D721Med (cell line): ENCODE measurements at regions not wholly inside any gene's neighbourhood (a gene's known extent, or its start where the extent isn't known, plus 50 kb on each side); places are given as distances from the start of the nearest gene placed in this dataset.

ENCODE experiments used
- DNase-seq: peaks from one replicate; pipeline ENCODE4 v3.0.0; 2011; ENCODE audit warnings: low spot score; ENCODE audit not compliant: insufficient read length
- FAIRE-seq: peaks from 2 replicates; lab custom pipeline; 2011; peaks lifted over from hg19 to GRCh38; lab: Jason Lieb, UNC
- TF ChIP-seq, protein P1 (sequence below): IDR thresholded peaks from 2 replicates; pipeline ENCODE4 v1.5.1; 2012; ENCODE audit warnings: mild to moderate bottlenecking, control low read depth; ENCODE audit not compliant: insufficient read depth; ENCODE audit errors: missing control alignments

DNA sequence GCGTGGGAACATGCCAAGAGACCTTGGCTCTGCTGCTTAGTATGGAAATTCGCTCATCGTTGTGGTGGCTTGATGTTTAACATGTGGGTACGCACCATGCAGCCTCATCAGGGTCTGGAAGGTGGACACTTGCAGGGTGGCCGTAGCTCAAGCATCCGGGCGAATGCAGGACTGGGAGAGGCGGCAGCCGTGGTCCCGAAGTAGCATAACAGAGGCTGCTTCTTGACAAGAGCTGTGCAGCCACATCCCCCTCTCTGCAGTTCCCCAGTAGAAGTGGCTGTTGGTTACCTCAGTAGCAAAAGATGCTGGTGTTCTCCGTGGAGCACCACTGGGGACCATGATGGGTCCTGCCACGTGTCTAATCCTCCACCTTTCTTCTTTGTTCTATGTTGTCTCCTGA, 195.0 kb downstream of the THBS2 start:
- FAIRE-seq: no peak
- TF ChIP-seq, protein P1, sequence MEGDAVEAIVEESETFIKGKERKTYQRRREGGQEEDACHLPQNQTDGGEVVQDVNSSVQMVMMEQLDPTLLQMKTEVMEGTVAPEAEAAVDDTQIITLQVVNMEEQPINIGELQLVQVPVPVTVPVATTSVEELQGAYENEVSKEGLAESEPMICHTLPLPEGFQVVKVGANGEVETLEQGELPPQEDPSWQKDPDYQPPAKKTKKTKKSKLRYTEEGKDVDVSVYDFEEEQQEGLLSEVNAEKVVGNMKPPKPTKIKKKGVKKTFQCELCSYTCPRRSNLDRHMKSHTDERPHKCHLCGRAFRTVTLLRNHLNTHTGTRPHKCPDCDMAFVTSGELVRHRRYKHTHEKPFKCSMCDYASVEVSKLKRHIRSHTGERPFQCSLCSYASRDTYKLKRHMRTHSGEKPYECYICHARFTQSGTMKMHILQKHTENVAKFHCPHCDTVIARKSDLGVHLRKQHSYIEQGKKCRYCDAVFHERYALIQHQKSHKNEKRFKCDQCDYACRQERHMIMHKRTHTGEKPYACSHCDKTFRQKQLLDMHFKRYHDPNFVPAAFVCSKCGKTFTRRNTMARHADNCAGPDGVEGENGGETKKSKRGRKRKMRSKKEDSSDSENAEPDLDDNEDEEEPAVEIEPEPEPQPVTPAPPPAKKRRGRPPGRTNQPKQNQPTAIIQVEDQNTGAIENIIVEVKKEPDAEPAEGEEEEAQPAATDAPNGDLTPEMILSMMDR: no peak
- no peak for DNase-seq

DNA sequence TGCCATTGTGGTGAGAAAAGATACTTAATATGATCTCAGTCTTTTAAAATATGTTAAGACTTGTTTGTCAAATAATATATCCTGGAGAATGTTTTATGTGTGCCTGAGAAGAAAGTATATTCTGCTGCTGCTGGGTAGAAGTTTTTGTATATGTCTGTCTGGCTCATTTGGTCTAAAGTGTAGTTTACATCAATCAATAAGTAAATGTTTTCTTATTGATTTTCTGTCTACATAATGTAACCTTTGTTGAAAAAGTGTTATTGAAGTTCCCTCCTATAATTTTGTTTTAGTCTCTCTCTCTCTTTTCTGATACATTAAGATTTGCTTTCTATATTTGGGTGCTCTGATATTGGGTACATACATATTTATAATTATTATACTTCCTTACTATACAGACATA, 201.2 kb downstream of the THBS2 start:
- TF ChIP-seq, protein P1: no peak
- FAIRE-seq (no peak), DNase-seq (no peak)

DNA sequence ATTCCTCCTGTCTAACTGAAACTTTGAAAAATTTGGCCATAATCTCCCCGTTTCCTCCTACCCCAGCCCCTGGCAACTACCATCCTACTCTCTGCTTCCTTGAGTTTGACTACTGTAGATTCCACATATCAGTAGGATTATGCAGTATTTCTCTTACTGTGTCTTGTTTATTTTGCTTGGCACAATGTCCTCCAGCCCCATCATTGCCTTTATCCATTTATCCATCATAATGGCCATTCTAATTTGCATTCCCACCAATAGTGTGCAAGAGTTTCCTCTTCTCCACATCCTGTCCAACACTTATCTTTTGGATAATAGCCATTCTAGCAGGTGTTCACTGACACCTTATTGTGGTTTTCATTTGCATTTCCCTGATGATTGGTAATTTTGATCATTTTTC, 202.3 kb downstream of the THBS2 start:
- TF ChIP-seq, protein P1: no peak
- FAIRE-seq (no peak), DNase-seq (no peak)

DNA sequence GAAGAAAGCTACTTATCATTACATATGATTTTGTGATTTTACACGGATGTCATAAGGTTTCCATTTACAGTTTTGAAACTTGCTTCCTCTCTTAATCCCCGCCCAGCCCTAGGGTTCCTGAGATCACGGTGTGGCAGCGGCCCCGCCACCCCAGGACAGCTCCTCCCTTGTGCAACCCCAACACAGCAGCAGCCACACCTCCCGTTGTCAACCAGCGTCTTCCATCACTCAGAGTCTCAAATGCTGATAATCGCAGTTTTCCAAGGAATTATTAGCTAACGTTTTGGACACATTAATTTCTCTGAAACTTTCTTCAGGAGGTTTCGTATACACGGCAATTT, 204.8 kb downstream of the THBS2 start:
- DNase-seq (no peak), FAIRE-seq (no peak)
- TF ChIP-seq, protein P1: no peak

DNA sequence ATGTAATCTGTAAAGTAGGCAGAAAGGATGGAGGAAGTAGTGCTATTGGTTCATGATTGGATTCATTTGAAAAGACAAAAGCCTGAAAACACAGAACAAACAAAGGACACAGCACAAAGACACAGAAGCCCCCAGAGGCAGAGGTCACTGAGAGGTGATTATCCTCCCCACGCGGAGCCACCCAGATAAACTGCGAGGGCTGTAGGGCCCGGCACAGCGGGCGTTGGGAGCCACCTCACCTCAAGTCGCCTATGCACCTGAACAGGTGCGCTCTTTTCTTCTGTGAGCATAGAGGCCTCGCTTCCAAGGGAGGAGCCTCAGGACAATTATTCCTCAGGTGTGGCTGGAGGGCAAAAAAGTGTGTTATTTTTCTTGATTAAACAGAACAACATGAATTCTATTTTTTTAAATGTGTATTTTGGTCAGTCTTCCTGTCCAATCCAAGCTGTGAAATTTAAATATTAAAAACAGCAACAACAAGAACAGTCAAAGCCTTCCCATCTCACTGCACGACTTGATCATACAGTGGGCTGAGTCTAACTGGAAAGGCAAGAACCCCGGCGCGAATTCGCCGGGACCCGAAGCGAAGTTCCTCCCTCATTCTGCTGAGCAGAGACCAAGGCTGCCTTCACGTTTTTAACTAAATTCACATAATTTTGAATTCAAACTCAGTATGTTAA, 205.3 kb downstream of the THBS2 start:
- TF ChIP-seq, protein P1: no peak
- no peak for FAIRE-seq

DNA sequence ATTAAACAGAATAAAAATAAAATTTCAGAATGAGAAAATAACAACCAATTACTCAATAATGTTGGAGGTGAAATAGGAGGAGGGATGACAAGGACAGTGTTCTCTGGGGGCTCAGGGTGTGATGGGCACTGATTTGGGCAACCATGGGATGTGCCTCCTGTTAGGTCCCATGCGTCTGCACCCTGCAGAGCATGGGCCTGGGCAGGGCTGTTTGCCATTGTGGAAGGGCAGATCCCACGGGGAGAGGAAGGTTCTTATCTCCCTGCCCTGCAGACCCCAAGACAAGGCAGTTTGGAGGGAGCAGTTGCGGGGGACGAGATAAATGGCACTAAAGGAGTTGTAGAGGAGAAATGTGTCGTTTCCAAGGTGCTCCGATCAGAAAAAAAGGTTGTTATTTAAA, 206.3 kb downstream of the THBS2 start:
- no peak for DNase-seq
- FAIRE-seq: no peak
- TF ChIP-seq, protein P1: no peak

More for the DNA sequence above, 205.3 kb downstream of the THBS2 start:
- no peak for DNase-seq

DNA sequence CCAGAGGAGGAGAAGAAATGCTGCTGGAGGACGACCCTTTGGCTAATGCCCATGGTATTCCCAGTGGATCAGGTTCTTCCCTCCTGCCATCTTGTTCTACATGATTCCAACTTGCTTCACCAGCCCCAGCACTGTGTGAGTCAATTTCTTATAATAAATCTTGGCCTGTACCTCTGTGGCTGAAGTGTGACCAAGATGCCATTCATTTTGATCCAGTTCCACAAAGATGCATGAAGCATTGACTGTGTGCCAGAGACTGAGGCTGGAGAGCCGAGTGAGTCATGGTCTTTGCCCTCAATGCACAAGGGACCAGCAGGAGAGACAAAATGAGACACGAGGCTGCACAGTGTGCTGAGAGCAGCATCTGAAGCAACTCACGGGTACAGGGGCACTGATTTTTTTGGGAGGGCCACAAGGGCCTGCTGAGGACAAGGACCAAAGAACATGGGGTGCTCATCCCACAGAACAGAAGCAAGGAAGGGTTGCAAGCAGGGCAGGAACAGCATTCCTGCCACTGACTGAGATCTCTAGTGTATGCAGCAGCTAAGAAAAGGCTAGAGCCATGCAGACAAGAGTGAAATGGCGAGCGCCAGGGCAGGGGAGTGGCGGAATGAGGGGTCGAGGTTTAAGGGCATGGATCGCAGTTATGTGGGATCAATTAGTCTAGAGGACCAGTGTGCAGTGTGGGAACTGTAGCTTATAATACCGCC, 207.0 kb downstream of the THBS2 start:
- FAIRE-seq: no peak

More for the DNA sequence above, 207.0 kb downstream of the THBS2 start:
- DNase-seq: no peak
- TF ChIP-seq, protein P1: no peak
